ENCODE measurements at regions not wholly inside any gene's neighbourhood (a gene's known extent, or its start where the extent isn't known, plus 50 kb on each side); places are given as distances from the start of the nearest gene placed in this dataset.

DNA sequence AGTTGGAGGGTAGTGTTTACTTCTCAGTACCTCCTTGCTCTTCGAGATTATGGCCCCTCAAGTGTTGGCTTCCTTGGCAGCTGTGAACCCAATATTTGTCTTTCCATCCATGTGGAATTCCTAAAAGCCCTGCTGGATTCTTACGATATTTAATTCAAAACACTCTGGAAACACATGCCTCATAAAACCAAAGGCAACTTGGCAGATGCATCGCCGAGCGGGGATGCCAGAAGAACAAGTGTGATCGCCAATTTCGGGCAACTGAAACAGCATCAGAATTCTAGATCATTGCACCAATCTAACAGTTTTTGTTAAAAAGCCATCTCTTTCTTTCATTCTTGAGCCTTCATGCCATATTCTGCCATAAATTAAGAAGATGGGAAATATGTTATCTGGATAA, 934.4 kb downstream of the AACS start:
- Histone ChIP-seq H3K27ac (ENCODE audit: low read depth, low read length, poor library complexity, severe bottlenecking) (no peak overlapping the region), H3K9me2 (ENCODE audit: low read depth, low read length) (no peaks in the 10 kb centered on the region), H3K36me3 (ENCODE audit: insufficient read depth, low read length) (no peaks in the 10 kb centered on the region), H3K79me2 (ENCODE audit: insufficient read depth, low read length) (no peaks in the 10 kb centered on the region), H2AFZ (ENCODE audit: low read length) (no peak overlapping the region), H3K4me1 (ENCODE audit: insufficient read depth, low read length, severe bottlenecking) (no peaks in the 10 kb centered on the region), H3F3A (ENCODE audit: insufficient read depth, low read length) (no peaks in the 10 kb centered on the region), H4K20me1 (ENCODE audit: insufficient read depth, low read length) (no peaks in the 10 kb centered on the region), H3K9ac (ENCODE audit: low read length) (no peak overlapping the region), H3K27me3 (ENCODE audit: insufficient read depth, low read length) (no peaks in the 10 kb centered on the region), H3K4me2 (ENCODE audit: low read length) (no peak overlapping the region), H3K9me3 (ENCODE audit: low read length) (no peaks in the 10 kb centered on the region), H3K4me3 (ENCODE audit: low read depth, low read length, poor library complexity, severe bottlenecking) (no peak overlapping the region)
- no peak for TF ChIP-seq CTCF (IDR thresholded peaks at IDR 0.05; ENCODE audit: low read length)
- TF ChIP-seq EZH2 (IDR thresholded peaks at IDR 0.05; ENCODE audit: borderline replicate concordance, low read length) = no peak

GRCh38 chr12:126019385-126019784, 954.1 kb downstream of the AACS start:
- H3K9me3 ChIP-seq (ENCODE audit: low read length) = no peaks in the 10 kb centered on the region
- no peak overlapping the region for H3K9ac ChIP-seq (ENCODE audit: low read length)
- H3F3A ChIP-seq (ENCODE audit: insufficient read depth, low read length) = no peaks in the 10 kb centered on the region
- no peaks in the 10 kb centered on the region for H3K9me2 ChIP-seq (ENCODE audit: low read depth, low read length)
- H3K27me3 ChIP-seq (ENCODE audit: insufficient read depth, low read length) = no peaks in the 10 kb centered on the region
- H3K4me2 ChIP-seq (ENCODE audit: low read length) = no peak overlapping the region
- H3K4me3 ChIP-seq (ENCODE audit: low read depth, low read length, poor library complexity, severe bottlenecking) = no peak overlapping the region
- H3K79me2 ChIP-seq (ENCODE audit: insufficient read depth, low read length) = no peaks in the 10 kb centered on the region
- H3K36me3 ChIP-seq (ENCODE audit: insufficient read depth, low read length) = no peaks in the 10 kb centered on the region
- H2AFZ ChIP-seq (ENCODE audit: low read length) = no peak overlapping the region
- TF ChIP-seq EZH2 (IDR thresholded peaks at IDR 0.05; ENCODE audit: borderline replicate concordance, low read length) = no peak
- no peak for TF ChIP-seq CTCF (IDR thresholded peaks at IDR 0.05; ENCODE audit: low read length)
- H4K20me1 ChIP-seq (ENCODE audit: insufficient read depth, low read length) = no peaks in the 10 kb centered on the region
- no peaks in the 10 kb centered on the region for H3K4me1 ChIP-seq (ENCODE audit: insufficient read depth, low read length, severe bottlenecking)
- no peak overlapping the region for H3K27ac ChIP-seq (ENCODE audit: low read depth, low read length, poor library complexity, severe bottlenecking)

DNA sequence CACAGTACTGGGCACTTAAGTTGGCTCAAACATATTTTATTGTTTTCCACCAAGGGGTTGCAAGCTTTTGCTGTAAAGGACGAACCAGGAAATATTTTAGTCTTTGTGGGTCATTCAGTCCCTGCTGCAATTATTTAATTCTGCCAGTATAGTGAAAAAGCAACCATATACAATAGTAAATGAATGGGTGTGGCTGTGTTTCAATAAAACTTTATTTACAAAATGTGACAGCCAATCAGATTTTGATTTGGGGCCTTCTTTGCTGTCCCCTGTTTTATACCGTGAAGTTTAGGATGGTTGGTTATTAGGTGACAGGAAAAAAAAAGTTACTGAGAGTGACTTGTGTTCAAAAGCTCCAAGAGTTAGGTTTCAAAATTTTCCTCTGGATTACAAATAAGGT, 956.4 kb downstream of the AACS start:
- Histone ChIP-seq H3K9me3 (ENCODE audit: low read length) (no peaks in the 10 kb centered on the region), H3K4me3 (ENCODE audit: low read depth, low read length, poor library complexity, severe bottlenecking) (no peak overlapping the region), H3K9ac (ENCODE audit: low read length) (no peak overlapping the region), H4K20me1 (ENCODE audit: insufficient read depth, low read length) (no peaks in the 10 kb centered on the region), H3K27ac (ENCODE audit: low read depth, low read length, poor library complexity, severe bottlenecking) (no peak overlapping the region), H3F3A (ENCODE audit: insufficient read depth, low read length) (no peaks in the 10 kb centered on the region), H3K27me3 (ENCODE audit: insufficient read depth, low read length) (no peaks in the 10 kb centered on the region), H3K4me1 (ENCODE audit: insufficient read depth, low read length, severe bottlenecking) (no peaks in the 10 kb centered on the region), H2AFZ (ENCODE audit: low read length) (no peak overlapping the region), H3K4me2 (ENCODE audit: low read length) (no peak overlapping the region), H3K9me2 (ENCODE audit: low read depth, low read length) (no peaks in the 10 kb centered on the region), H3K36me3 (ENCODE audit: insufficient read depth, low read length) (no peaks in the 10 kb centered on the region), H3K79me2 (ENCODE audit: insufficient read depth, low read length) (no peaks in the 10 kb centered on the region)
- no peak for TF ChIP-seq EZH2 (IDR thresholded peaks at IDR 0.05; ENCODE audit: borderline replicate concordance, low read length)
- no peak for TF ChIP-seq CTCF (IDR thresholded peaks at IDR 0.05; ENCODE audit: low read length)
